RKO (cell line): ENCODE measurements at regions not wholly inside any gene's neighbourhood (a gene's known extent, or its start where the extent isn't known, plus 50 kb on each side); places are given as distances from the start of the nearest gene placed in this dataset.
"Not testable (repeated sequence)": the region's sequence is repeated elsewhere in the genome, so short reads cannot be mapped to it uniquely, and the experiment has no call there.

ENCODE experiments used
- DNase-seq: peaks from one replicate; pipeline ENCODE4 v3.0.0-alpha.2; 2016; ENCODE audit warnings: low spot score

DNA sequence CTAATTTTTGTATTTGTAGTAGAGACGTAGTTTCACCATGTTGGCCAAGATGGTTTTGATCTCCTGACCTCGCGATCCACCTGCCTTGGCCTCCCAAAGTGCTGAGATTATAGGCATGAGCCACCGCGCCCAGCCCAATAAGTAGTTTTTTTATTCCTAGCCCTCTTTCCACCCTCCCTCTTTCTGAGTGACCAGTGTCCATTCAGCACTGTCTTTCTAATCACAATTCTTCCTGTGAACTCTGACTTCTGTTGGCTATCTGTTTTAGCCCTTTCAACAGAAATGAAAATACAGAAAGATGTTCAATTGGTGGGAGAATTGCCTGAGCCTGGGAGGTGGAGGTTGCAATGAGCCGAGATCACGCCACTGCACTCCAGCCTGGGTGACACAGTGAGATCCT lies 122.3 kb upstream of the LIFR start:
- not testable (repeated sequence) for DNase-seq

DNA sequence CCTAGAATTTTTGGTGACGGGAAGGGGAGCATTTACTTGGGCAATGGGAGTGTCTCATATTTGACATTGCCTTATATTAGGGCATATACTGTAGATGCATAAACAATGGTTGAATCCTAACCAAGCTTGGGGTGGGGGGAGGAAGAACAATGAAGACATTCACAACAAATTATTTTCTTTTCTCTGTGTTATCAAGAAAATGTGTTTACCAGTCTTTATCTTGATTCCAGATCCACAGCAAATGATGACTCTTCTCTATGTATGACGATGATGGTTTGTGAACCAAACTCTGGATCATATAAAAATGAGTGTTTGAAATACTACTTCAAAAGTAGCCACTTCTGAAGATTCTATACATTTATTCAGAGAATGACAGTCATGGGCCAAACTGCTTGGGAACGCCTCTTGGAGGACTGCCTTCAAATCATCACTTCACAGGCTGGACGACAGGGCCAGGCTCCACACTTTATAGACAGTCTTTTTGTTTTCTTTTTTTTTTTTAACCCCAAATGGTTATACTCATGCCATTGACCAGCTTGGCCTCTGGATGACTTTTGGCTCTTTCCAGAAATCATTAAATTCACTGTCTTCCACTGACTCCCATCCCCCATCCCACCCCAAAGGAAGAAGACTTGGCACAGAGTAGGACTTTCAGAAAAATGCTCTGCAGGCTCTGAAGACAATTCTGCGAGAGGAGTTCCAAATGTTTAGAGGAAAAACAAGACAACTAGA lies 123.8 kb upstream of the LIFR start:
- no peak for DNase-seq

DNA sequence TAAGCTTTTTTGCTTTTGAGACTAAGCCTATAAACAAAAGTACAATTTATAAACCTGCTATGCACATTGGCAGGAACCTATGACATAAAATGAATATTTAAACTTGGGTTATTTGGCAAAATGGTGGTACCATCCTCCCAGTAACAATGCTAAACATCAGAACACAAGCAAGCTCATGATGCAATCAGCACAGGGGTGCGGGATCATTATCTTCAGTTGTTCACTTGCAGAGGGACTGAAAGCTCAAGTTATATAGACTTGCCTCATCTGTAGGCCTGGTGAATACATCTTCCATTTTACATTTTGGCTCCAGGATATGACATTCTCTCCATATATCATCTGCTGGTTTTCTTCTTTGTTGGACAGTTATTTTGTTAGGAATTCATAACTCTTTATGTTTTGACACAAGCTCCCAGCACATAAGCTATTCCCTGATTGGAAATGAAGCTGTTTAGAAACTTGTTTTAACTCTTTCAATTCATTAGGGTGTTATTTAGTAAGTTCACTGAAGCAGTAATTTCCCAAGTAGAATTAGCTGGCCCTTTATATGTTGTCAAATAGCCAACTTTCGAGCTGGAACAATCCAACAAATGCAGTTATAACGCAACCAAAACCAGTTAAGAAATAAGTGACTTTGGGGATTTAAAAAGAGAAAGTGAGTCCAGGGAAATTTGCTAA lies 124.7 kb upstream of the LIFR start:
- DNase-seq, result no peak

DNA sequence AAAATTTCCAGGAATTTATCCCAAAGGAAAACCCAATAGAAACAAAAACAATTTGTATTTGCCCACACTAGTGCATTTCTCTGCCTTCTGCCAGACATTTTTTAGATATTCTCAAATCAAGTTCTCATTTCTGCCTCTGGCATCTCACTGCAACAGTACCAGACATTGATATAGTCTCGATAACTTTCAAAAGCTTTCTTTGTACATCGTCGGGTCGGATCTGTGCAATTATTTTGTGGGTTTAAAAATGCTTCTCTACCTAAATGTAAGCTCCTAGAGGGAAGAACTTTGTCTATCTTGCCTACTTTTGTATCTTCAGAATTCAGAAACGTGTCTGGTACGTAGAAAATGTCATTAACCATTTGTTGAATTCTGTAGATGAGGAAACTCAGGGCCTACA lies 125.5 kb upstream of the LIFR start:
- DNase-seq, result no peak

DNA sequence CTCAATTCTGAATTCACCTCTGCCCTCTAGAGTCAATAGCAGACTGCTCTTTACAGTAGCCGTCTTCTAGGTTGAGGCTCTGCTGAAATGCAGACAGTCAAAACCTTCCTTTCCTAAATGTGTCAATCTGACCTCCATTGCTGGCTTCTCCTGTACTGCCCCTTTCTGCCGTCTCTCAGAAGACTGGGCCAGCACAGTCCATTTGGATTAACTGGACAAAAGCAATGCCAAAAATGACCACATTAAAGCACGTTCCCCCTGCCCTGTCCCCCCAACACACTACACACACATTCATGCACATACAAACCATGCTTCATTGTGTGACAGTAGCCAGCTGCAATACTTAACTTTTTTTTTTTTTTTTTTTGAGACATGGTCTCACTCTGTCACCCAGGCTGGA lies 130.2 kb upstream of the LIFR start:
- DNase-seq, result no peak

DNA sequence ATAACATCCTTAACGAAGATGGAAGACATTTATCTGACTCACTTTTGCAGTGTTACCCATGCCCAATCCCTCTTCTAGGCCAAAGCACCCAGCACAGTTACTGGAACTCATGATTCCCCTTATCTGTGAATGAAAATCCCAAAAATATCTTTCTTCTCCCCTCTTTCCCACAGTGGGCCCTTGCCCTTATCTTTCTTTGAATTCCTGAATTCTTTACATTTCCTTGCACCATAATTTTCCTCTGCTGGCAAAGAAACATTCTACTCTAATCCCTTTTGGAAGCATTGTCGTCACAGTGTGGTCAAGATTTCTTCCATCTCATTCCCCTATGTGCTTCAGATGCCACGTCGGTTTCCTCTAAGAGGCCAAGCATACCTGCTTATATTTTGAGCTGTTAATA lies 135.9 kb upstream of the LIFR start:
- DNase-seq, result no peak

DNA sequence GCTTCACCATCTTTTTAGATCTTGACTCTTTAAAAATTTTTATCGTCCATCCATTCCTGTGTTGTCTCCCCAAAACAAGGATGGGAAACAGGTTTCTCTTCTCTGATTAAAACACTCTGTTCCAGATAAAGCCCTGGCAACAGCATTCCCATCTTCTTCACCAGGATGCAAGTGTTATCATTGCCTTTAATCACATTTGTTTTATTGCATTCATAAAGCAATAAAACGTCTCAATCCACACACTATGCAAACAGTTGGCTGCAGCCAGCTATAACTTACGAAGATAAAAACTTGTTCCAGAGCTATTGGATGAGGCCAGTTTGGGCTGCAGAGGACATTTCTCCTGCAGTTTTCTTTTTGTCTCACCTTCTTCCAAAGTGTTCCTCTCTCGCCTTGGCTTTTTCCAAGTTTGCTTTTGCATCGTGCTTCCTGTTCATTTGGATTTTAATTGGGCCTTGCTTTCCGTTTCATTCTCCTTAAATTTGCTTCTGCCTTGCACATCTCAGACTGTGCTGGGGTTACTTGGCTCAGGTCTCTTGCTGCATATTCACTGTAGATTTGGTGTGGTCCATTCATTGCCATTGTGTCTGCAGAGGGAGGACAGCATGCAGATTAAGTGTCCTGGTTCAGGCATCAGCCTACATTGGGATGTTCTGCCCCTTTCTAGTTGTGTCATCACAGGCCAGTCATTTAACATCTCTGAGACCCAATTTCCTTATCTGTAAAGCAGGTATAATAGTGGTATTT lies 136.5 kb upstream of the LIFR start:
- DNase-seq, result no peak

DNA sequence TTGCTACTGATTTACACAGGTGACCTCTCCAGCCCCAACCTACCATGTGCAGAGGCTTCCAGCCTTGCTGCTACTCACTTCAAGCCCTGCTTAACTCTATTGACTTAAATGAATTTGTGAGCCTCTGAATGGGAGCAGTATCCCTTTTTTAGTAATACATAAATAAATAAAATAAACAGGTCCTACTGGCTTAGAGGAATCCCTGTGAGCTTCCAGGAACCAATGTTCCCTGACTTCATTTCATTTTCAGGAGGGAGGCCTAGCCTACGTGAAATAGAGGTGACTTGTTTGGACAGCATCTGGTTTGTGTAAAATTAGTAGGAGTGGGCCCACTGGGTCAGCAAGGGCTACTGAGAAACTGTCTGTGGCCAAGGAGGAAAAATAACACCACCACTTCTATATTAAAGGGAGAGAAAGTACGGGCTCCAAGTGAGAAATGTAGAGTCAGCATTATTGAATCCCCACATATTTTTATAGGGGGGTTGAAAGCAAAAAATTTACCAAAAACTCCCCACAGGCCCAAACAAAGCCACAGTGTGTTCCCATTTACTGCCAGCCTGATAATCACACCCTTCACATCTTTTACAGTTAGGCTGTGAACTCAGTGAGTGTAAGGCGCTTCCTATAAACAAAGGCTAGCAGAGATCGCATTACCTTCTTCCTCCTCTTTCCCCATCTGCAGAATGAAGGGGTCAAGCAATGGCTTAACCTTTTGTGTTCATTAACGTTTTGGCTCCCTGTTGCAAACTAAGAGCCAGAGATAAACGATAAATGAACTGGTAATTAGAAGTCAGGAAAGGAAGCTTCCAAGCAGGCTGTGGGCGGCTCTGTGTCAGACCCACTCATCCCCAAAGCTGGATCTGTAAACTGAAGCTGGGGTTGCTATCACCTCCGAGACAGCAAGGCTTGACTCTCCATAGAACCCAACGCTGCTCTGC lies 138.8 kb upstream of the LIFR start:
- no peak for DNase-seq

DNA sequence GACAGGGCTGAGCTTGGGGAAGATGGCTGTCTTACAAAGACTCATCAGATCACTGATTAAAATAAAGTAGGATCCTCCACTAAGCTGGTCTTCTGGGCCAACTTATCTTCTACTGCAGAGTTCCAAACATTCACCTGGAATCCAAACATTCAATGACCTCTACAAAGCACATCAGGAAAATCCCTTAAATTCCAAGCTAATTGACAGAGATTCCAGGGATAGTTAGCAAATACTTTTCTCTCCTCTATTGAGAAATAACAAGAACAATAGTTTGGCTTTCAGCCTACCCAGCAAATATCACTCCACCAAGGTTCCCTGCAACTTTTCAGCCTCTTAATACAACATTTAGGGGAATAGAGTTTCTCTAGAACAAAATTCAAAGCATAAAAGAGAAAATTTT lies 140.6 kb upstream of the LIFR start:
- no peak for DNase-seq

DNA sequence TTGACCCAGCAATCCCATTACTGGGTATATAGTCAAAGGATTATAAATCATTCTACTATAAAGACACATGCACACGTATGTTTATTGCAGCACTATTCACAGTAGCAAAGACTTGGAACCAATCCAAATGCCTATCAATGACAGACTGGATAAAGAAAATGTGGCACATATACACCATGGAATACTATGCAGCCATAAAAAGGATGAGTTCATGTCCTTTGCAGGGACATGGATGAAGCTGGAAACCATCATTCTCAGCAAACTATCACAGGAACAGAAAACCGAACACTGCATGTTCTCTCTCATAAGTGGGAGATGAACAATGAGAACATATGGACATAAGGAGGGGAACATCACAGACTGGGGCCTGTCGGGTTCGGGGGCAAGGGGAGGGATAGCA lies 140.3 kb upstream of the OSMR start:
- DNase-seq, result not testable (repeated sequence)

DNA sequence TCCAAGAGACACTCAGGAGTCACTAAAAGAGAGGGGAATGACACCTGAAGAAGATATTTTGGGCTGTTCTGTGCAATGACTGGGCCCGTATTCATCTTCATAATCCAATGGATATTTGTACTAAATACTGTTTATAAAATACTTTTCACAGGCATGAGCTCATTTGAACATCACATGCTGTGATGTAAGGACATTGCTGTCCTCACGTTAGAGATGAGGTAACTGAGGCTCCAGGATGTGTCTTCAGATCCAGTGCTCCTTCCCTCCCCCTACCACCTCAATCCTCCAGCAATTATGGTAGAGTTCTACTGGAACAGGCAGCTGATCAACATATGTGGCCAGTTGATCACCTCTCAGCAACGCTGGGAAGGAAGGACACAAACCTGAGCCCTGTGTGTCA lies 139.4 kb upstream of the OSMR start:
- DNase-seq, result no peak

DNA sequence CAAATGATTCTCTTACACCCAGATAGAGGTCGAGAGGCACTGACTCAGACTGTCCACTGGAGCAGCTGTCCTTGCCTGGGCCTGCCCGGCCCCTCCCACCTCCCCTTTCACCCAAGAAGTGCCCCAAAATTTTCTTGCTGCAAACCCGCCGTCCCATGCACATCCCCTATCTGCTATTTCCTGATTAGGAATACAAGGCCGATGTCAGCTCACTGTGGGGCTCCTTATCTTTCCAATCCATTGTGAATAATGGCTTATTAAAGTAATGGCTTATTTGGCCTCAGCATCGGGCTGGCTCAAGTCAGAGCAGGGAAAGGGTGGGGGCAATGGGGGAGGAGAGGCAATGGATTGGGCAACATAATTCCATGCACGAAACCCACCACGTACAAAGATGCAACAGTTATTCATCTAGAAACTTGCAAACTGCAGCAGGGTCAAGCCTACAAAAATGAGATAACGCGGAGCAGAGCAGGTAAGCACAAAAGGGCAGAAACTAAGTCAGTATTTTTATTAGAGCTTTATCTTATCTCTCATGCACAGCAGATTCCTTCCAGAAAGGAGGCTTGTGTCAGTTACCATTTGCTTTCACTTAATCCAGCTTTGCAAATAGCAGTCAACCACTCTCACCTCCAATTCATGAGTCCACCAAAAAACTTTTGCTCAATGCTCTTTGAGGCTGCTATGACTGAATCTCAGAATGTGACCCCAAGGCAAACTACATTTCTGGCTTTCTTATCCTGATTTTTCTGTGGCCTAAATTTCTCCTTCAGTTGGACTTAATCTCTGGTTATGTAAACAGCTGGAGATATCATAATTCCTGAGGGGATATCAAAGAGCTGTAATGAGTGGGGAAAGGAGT lies 138.2 kb upstream of the OSMR start:
- no peak for DNase-seq

DNA sequence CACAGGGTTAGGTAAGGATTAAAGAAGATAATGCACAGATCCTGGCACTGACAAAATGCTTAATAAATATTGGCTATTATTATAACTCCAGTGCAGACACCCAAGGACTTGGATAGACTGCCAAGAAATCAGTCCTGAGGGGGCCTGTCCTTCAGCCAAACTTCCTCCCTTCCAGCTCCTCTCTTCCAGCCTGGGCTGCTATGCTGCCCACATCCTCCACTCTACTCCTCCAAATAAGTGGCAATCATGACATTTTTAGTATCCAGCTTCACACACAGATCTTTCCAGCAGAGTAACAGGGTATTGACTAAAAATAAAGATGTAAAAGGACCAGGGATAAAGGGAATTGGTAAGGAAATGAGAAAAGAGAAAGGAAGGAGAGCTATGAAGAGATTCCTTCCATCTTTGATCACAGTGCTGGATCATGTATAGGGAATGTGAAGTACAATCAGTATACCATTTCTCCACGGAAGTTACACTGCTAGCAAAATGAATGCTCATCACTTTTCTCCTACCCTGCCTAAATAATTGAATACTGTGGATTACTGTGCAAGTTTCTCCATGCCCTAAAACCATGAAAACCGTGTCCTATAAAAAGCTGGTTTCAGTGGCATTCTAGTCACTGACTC lies 136.0 kb upstream of the OSMR start:
- no peak for DNase-seq

DNA sequence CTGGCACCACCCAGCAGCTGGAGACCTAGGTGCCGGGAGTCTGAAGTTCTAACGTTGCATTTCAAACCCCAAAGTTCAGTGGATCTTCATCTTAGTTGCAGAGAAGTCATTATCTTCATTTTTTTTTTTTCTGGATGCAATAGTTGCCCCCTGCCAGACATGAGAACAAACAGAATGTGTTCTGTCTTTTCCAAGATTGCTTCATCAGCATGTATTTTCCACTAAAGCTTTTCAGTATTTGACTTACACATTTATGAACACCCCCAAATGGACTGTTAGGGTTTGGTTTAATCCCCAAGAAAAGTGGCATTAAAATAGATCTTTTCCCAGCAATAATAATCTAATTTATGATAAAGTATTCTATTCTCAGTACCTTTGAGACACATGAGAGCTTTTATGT lies 135.2 kb upstream of the OSMR start:
- DNase-seq, result no peak

DNA sequence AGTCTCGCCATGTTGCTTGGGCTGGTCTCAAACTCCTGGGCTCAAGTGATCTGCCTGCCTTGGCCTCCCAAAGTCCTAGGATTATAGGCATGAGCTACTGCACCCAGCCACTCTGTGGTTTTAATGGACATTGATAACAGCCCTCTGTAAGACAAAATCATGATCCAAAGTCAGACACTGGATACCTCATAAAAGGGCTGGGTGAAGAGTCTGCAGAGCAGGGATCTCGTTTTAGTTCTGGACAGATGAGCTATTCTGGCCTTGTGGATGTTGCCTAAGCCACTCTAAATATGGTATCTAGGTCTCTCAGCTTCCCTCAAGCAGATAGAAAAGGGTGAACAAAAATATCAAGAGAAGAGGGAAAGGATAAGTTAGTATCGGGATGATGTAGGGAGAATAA lies 133.4 kb upstream of the OSMR start:
- no peak for DNase-seq

DNA sequence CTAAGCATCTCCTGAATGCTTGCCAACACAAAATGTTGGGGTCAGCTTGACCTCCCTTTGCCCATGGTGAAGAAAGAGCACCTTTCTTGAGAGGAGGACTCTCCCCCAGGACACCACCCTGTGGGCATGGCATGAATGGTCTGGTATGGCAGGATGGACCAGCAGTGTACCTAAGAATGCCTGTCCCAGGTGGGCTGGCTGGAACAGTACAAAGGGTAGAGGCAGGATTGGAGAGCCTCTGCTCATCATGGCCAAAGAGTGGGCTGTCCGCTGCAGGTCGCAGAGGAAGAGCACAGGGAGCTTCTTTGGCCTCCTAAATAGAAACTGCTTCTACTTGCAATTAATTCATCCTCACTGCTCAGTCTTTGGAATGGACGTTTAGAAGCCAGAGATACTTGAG lies 131.6 kb upstream of the OSMR start:
- DNase-seq, result no peak

DNA sequence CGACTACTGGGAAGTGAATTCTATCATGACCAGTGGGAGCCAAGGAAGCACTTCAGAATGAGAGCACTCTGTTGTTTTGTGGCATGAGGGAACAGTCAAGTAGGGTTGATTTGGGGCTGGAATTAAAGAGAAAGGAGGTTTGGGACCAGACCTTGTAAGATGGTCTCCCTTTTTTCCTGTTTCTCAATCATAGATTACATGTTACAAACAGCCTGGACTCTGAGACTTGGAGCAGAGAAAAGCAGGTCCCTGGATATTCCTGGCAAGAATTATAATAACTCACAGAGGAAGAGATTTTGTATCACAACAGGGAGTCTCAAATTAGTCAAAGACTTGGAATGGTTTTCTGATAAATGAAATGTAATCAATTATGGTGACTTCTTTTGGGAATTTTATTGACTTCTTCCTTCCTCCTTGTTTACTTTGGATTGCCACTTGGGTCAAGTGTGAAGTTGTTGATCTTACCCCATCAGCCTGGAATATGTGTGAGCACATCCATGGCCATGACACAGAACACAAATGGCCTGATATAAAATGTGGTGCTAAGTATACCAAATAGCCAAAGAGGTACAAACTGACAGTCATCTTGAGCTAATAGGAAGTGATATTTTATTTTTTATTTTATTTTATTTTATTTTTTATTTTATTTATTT lies 131.0 kb upstream of the OSMR start:
- no peak for DNase-seq

DNA sequence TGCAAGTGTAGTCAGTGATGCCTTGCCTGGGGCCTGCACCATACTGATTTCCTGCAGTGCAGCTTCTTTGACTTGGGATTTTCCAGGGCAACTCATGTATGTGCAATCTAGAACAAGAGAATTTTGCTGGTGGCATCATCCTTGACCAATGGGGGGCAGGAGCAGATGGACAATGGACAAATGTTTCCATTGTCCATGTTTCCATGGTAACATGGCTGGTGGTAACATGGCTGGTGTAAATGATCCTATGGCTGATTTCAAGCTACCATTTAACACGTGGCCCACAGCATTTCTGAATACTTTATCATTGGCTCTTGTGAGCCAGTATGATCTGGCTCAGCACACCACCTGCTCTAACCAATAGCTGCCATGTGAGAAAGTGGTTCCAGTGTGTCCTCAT lies 130.1 kb upstream of the OSMR start:
- no peak for DNase-seq

DNA sequence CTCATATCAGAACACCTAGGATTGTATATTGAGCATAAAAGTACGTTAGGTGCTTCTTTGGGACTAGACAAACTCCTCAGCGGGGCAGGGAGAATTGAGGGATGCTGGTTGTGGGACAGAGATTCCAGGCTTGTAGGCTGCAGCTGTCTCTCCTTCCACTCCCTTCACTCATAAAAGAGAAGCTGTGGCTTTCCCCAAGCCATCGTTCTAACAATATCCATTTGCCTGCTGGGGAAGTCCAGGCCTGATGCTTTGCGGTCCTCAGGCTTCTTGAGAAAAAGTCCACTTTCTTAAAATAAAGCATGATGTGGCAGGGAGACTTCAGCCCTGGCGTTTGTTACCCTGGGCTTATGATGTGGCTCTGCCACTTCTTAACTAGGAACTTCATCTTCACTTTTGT lies 129.3 kb upstream of the OSMR start:
- no peak for DNase-seq

DNA sequence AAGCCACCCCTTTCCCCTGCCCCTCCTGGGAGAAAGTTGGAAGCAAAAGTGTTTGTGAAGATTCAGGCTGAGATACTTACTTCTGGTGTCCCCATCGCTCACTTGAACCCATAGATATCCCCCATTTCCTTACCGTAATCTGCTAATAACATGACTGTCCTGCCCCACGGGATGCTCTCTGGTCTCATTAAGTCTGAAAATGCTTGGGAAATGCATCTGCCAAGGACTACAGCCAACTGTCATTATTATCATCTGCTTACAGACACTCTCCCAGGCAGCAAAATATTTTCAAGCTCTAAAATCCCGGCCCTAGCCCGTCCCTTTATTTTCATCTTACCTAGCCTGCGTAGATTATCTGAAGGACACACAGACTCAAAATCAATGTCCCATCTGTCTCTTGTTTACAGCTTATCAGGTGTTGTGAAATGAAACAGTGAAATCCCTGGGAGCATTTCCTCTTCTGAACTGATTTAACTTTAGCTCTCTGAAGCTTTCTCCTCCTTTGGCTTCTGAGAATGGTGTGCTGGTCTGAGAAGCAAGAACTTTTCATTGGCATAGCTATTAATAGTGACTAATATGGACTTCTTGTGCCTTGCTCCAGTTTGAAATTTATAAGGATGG lies 126.9 kb upstream of the OSMR start:
- no peak for DNase-seq
